HT1080 (cell line): ENCODE measurements at regions not wholly inside any gene's neighbourhood (a gene's known extent, or its start where the extent isn't known, plus 50 kb on each side); places are given as distances from the start of the nearest gene placed in this dataset.
"Not testable (repeated sequence)": the region's sequence is repeated elsewhere in the genome, so short reads cannot be mapped to it uniquely, and the experiment has no call there.

Experiments
- DNase-seq: peaks from one replicate; pipeline ENCODE4 v3.0.0-alpha.2; 2015; ENCODE audit warnings: low read depth

DNA sequence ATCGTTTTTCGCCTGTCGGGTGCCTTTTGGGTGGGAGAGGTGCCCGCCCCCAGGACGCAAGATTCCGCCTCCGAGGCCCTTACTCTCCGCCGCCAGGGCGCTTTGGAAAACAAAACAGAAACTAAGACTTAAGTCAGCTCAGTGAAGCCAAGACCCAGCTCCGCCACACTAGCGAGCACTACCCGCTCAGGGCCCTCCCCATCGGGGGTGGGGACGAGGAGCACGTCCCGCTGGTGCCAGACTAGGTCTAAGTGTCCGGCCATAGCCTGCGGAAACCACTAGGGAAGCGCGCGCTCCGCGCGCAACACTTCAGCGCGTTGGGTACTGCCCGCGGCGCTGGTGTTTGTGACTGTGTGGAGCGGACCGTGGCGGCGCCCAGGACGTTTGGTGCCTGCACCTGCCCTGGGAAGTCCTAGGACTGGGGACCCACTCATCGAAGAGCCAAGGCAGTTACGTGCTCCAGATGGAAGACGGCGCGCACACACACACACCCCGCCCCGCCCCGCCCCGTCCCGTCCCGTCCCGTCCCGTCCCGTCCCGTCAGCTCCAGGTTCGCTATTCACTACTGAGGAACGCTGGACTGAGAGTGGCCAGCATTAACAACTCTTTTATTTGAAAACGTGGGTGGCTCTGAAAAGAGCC lies 57.6 kb upstream of the BOLA1 start:
- not testable (repeated sequence) for DNase-seq

DNA sequence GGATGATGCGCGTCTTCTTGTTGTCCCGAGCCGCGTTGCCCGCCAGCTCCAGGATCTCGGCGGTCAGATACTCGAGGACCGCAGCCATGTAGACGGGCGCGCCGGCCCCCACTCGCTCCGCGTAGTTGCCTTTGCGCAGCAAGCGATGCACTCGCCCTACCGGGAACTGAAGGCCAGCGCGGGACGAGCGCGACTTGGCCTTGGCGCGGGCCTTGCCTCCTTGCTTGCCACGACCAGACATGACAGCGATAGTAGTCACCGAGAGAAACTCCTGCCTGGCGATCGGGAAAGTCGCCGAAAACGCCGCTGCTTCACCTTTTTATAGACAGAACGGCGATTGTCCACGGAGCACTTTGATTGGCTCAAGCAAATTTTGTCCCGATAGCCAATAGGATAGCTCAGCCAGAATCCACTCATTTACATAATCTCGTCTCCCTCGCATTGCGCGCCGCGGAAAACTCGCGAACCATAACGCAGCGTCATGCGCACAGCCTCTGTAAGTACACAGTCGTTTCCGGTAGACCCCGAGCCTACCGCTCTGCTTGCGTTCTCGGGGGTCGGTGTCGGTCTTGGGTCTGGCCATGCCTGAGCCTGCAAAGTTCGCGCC lies 56.8 kb upstream of the BOLA1 start:
- DNase-seq = not testable (repeated sequence)

DNA sequence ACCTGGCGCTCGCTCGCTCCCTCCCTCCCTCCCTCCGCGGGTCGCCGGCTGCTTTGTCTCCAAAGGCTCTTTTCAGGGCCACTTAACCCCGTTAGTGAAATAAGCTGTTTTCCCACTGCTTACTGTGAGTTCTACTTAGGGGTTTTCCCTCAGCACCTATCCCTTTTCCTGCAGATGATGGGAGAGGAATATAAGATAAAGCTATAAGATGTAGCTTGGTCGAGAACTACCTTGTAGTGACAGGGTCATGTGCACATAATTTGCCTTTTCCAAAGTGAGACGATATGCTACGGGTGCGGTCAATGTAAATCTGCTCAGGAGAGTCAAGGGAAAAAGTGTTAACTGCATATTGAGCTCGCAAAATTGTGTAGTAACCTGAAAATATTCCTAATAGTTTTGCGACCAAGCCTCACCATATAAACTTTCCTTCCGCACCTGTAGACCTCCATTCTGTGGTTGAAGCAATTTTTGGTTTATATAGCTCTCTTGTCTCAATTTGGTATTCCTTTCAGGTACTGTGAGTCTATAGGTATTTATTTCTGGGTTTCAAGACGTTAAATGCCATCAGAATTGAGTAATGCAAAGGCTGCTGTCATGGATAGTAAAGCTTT lies 55.8 kb upstream of the BOLA1 start:
- peak; percentile 13 for DNase-seq

DNA sequence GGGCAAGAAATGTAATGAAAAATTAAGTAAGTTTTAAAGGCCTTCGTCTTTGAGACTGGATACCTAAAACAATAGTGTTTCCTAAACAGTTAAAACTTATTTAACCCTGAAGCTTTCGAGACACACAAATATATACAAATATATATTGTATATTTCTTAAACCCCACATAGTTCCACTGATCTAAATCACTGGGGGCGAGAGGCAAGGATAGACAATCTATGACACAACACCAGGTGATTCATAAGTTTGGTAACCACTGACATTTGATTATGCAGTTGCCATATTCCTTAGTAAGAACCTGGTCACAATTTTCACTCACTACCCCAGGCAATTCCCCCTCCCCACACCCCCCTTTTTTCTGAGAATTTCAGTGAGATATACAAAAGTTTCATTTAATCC lies 55.3 kb upstream of the BOLA1 start:
- peak; percentile 74 for DNase-seq

DNA sequence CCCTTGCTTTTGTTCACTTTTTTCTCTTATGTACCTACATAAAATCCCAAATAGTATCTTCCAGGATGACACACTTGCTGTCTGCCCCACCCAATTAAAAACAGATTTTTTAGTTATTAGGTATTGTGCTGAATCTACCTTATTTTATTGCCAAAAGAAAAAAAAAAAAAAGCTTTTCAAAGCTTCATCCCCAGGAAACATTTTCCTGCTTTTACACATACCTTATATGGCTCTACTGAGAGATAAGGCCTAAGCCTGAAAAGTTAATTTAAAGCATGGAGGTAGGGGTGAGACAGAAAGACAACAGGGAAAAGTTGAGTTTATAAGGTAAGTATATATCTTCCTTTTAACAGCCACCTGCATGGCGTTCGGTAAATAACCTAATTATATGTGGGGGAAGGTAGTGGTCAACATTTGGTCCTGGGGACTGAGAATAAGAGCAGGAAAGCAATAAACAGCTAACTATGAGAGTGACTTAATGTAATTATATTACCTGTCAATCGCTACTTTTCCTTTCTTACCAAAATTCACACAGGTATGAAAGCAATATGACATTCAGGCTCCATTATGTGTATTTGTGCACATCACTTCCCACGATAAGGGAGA lies 54.6 kb upstream of the BOLA1 start:
- DNase-seq = no peak

DNA sequence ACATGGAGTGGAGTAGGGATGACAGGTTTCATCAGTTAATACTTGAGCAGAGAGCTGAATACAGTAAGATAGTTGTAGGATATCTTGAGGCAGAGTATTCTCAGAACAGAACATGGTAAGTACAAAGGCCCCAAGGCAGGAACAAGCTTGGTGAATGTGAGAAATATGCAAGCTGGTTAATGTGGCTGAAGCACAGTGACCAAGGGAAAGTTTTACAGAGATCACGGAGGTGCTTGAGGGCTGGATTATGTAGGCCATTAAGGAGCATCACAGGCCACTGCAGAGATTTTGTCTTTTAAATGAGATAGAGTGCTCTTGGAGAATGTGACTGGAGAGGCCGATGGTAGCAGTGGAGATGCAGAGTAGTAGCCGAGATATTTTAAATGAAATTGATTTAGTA lies 54.0 kb upstream of the BOLA1 start:
- DNase-seq = peak; percentile 10

DNA sequence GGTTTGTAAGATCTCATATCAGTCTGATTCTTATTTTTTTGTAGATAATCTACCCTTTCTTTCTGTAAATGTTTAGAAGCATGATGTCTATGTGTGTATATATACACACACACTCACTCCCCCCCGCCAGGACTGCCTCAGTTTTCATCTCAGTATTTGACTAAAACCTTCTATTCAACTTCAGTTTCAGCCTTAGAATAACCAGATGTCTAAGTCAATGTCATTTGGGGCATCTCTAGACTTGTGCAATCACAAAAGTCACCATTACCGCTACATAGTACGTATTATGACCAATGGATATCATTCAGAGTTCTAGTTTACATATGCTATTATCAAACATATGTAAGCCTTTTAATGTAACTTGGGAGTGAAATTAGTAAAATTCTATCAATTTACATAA lies 53.3 kb upstream of the BOLA1 start:
- peak; percentile 0 for DNase-seq

DNA sequence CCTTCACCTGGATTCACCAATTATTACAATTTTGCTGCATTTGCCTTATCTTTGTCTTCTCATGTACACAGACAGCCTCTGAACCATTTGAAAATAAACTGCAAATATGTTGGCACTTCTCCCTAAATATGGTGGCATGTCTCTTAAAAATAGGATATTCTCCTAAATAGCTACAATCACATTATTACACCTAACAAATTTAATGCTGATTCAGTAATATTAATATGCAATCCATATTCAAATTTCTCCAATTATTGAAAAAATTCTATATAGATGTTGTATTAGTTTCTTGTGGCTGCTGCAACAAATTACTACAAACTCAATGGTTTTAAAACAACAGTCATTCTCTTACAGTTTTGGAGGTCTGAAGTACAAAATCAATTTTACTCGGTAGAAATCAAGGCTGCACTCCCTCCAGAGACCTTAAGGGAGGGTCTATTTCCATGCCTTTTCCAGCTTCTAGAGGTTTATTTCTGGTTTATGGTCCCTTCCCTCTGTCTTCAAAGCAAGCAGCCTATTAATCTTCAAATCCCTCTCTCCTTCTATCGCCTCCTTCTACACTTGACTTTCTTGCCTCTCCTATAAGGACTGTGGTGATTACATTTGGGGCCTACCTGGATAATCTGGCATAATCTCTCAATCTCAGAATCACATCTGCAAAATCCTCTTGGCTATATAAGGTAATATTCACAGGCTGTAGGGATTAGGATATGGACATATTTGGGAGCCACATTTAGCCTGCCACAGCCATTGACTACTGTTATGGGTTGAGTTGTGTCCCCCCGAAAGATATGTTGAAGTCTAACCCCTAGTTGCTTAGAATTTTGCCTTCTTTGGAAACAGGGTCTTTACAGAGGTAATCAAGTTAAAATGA lies 52.5 kb upstream of the BOLA1 start:
- DNase-seq = peak; percentile 0

DNA sequence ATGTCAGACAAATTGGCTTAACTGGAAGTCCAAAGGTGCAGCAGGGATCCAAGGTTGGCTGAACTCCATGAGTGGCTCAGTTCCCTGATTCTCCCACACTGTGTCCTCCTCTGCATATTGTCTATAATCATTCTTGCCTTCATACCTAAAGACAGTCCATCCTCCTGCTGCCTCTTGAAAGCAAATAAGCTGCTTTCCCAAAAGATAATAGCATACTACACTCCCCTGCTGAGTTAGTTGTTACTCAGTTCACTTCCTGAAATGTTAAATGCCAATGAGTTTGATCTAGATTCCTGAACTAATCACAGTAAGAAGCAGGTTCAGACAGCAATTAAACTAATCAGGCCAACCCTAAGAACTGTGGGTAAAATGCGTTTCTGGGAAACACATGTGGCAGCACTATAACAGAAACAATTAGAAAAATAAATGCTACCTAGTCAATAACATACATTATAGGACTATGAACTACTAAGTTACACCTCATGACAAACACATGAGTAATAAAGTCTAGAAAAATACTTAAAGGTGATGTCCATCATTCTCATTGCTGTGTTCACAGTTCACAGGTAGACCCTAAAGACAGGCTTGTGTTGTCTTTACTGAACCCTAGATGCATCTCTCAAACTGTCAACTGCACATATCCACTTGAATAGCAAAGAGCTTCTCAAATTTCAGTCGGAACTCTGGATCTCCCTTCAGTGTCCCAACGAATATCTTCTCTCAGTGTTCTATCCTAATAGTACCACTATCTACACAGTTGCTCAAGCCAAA lies 50.8 kb upstream of the BOLA1 start:
- DNase-seq = peak; percentile 50

DNA sequence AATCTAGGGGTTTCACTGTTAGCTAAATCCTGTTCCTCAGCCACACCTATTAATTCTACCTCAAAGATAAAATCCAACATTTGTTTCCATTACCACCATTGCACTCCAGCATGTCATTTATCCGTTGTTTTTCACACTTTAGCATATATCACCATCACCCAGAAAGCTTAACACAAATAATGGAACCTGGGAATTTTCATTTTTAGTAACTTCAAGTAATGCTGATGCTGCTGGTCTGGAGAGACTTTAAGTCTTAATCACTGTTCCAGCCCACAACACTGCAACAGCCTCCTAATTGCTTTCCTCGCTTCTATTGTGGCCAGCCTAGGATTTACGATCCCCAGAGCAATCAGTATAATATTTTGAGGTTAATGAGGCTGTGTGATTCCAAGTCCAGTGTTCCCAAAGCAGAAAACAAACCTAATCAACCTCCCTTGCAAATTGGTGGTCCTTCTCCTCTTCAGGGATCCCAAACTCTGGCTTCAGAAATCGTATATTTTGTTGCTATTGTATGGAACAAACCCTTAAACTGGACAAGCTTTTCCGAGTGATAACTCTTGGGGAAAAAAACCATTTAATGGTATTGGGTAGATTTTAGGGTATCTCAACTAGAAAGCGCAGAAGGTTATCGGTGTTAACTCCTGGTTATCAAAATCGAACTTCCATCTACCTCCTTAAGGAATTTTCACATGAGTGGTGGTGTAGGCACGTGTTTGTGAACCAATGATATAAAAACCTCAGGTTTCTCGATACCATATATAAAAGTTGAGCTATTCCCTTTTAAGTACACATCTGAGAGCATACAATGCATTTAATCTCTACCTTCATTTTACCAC lies 50.0 kb upstream of the BOLA1 start:
- DNase-seq = peak; percentile 30
